ENCODE measurements at regions not wholly inside any gene's neighbourhood (a gene's known extent, or its start where the extent isn't known, plus 50 kb on each side); places are given as distances from the start of the nearest gene placed in this dataset.
"Not testable (repeated sequence)": the region's sequence is repeated elsewhere in the genome, so short reads cannot be mapped to it uniquely, and the experiment has no call there.

DNA sequence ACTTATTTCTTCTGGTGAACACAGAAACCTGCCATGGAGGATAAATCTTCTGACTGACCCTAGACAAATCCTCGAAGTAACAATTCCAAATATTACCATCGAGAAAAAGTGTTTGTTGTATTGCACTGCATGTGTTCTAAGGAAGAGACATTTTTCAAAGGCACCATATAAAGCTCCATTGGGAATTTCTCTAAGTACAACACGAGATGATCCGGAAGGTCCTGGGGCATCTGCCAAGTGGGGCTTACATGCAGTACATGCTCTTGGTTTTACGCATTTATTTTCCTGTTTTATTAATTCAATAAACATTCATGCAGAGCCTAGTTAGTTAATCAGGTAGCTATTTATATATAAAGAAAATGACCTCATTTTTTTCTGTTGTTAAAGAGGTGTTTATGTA lies 692.0 kb upstream of the IGFBP3 start:
- DNase-seq (ENCODE audit: low read depth in 4 of 4, low spot score in 3 of 4): no peak

- DNase-seq (ENCODE audit: low read depth in 4 of 4, low spot score in 3 of 4): no peak
Measured at GRCh38 chr7:46611508-46611907, 690.4 kb upstream of the IGFBP3 start.

DNA sequence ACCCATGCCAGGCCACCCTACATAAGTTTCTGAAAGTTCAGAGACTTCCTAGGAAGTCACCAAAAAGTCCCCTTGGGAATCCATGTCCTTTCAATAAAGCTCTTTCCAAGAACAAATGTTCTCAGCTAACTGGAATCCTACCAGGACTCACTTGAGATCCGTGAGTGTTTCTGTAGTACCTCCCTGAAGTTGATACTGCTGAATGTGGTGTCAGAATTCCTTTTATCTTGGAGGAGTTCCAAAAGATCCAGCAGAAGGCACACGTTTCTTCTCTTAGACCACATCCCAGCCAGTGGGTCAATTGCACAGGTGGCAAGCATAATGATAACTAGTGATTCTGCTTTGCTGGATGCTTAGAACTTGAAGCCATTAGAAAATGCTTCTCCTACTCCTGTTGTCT lies 689.7 kb upstream of the IGFBP3 start:
- DNase-seq (ENCODE audit: low read depth in 4 of 4, low spot score in 3 of 4): no peak

GRCh38 chr7:46607176-46607575 lies 686.1 kb upstream of the IGFBP3 start:
- DNase-seq (ENCODE audit: low read depth in 4 of 4, low spot score in 3 of 4): no peak

DNA sequence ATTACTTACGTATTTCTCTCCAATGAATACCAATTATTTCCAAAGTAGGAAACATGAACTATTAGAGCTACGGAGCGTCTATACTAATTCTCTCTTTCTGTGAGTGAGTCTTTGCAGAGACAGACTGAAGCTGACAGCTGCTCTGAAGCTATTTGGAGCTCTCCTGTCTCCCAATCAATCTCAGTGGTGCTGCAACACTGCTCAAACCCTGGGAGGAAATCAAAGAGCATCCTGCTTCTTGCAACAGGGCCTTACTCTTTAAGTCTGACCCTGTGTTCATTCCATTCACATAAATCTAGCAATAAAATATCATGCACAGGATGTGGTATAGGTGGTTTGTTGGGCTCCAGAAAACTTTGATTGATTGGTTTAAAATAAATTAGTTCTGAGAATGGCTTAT lies 685.7 kb upstream of the IGFBP3 start:
- no peak for DNase-seq (ENCODE audit: low read depth in 4 of 4, low spot score in 3 of 4)

- no peak for DNase-seq (ENCODE audit: low read depth in 4 of 4, low spot score in 3 of 4)
Measured at GRCh38 chr7:46604241-46604661, 683.2 kb upstream of the IGFBP3 start.

- no peak for DNase-seq (ENCODE audit: low read depth in 4 of 4, low spot score in 3 of 4)
Measured at GRCh38 chr7:46603780-46604179, 682.7 kb upstream of the IGFBP3 start.

DNA sequence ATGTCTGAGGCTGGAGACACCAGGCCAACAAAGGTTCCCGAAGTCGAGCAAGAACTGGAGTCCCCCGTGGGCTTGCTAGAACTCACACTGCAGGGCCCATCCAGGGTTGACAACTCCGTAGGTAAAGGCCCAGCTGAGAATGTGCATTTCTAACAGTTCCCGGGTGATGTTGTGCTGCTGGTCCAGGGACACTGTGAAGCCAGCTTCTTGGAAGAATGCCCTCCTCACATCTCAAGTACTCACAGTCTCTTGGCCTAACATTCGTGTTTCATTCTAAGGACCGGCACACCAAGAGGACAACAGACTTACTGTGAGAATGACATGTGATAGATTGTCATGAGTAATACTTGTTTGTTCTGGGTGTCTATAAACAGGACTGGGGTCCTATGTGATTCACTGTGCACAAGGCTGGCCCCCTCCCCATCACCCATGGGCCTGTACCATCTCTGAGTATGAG lies 682.3 kb upstream of the IGFBP3 start:
- DNase-seq (ENCODE audit: low read depth in 4 of 4, low spot score in 3 of 4): no peak

- DNase-seq (ENCODE audit: low read depth in 4 of 4, low spot score in 3 of 4): no peak
Measured at GRCh38 chr7:46600340-46600739, 679.3 kb upstream of the IGFBP3 start.

DNA sequence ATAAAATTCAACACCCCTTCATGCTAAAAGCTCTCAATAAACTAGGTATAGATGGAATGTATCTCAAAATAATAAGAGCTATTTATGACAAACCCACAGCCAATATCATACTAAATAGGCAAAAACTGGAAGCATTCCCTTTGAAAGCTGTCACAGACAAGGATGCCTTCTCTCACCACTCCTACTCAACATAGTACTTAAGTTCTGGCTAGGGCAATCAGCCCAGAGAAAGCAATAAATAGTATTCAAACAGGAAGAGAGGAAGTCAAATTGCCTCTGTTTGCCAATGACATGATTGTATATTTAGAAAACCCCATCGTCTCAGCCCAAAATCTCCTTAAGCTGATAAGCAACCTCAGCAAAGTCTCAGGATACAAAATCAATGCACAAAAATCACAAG lies 673.8 kb upstream of the IGFBP3 start:
- DNase-seq (ENCODE audit: low read depth in 4 of 4, low spot score in 3 of 4): not testable (repeated sequence)

DNA sequence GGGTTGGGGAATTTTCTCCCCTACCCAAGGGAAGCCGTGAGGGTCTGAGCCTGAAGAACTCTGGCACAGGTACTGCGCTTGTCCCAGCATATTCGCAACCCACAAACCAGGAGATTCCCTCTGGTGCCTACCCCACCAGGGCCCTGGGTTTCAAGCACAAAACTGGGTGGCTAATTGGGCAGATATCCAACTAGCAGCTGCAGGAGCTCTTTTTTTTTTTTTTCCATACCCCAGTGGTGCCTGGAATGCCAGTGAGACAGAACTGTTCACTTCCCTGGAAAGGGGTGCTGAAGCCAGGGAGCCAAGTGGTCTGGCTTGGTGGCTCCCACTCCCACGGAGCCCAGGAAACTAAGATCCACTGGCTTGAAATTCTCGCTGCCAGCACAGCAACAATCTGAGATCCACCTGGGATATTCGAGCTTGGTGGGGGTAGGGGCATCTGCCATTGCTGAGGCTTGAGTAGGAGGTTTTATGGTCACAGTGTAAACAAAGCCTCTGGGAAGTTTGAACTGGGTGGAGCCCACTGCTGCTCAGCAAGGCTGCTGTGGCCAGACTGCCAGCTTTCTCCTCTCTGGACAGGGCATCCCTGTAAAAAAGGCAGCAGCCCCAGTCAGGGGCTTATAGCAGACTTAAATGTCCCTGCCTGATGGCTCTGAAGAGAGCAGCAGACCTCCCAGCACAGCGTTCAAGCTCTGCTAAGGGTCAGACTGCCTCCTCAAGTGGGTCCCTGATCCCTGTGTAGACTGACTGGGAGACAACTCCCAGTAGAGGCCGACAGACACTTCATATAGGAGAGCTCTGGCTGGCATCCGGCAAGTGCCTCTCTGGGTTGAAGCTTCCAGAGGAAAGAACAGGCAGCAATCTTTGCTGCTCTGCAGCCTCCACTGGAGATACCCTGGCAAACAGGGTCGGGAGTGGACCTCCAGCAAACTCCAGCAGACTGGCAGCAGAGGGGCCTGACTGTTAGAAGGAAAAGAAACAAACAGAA lies 670.1 kb upstream of the IGFBP3 start:
- DNase-seq (ENCODE audit: low read depth in 4 of 4, low spot score in 3 of 4): not testable (repeated sequence)

DNA sequence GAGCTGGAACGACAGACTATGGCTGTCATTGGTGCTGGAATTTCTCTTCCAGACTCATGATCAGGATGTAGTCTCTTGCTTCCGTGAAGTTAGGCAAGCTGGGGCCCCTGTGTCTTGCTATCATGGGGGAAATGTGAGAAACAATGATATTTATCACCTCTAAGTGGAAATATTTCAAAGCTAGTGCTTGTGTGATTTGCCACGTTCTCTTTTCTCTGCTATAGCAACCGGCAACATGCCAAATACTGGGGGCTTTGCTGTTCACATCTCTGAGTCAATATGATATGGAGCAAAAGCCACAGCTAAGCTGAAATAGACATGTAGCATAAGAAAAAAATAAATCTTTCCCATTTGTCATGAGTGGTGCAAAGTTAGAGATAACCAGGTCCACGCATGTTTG lies 668.2 kb upstream of the IGFBP3 start:
- DNase-seq (ENCODE audit: low read depth in 4 of 4, low spot score in 3 of 4): no peak

GRCh38 chr7:46586406-46586805 lies 665.3 kb upstream of the IGFBP3 start:
- no peak for DNase-seq (ENCODE audit: low read depth in 4 of 4, low spot score in 3 of 4)

DNA sequence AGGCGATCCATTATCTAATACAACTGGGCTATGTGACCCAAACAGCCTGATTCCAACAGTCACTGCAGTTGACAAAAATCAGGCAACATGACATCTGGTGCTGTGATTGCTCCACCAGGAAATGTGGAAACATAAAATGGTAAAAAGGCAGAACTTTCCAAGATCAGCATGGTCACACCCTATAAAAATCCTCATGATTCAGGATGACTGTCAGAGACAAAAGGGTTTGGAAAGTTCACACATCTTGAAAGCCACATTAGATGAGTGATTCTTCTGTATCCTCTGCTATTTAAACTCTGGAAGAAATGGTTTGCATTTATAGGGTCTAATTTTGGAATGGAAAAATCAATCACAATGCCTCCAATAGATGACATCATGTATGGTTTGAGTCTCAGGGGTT lies 662.6 kb upstream of the IGFBP3 start:
- no peak for DNase-seq (ENCODE audit: low read depth in 4 of 4, low spot score in 3 of 4)

GRCh38 chr7:46581268-46581667 lies 660.2 kb upstream of the IGFBP3 start:
- no peak for DNase-seq (ENCODE audit: low read depth in 4 of 4, low spot score in 3 of 4)

DNA sequence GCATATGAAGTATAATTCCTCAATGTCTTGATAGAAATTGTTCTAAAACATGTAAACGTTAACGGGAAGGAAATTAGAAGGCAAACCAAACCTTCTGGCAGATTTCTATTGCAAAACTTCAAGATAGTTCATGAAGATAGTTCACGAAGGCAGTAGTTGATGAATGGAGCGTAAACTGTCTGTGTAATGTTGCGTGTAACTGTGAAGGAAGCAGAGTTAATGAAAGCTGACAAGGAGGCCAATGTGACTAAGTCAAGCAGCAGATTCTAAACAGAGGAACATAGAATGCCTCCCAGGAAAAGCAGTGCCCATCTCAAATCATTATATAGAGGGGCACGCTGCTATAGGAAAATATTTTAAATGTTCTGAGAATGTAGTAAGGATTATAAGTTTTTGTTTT lies 659.7 kb upstream of the IGFBP3 start:
- DNase-seq (ENCODE audit: low read depth in 4 of 4, low spot score in 3 of 4): no peak

- DNase-seq (ENCODE audit: low read depth in 4 of 4, low spot score in 3 of 4): no peak
Measured at GRCh38 chr7:46577394-46577793, 656.3 kb upstream of the IGFBP3 start.

- DNase-seq (ENCODE audit: low read depth in 4 of 4, low spot score in 3 of 4): no peak
Measured at GRCh38 chr7:46576950-46577349, 655.9 kb upstream of the IGFBP3 start.

GRCh38 chr7:46572691-46573090 lies 651.6 kb upstream of the IGFBP3 start:
- DNase-seq (ENCODE audit: low read depth in 4 of 4, low spot score in 3 of 4): no peak

DNA sequence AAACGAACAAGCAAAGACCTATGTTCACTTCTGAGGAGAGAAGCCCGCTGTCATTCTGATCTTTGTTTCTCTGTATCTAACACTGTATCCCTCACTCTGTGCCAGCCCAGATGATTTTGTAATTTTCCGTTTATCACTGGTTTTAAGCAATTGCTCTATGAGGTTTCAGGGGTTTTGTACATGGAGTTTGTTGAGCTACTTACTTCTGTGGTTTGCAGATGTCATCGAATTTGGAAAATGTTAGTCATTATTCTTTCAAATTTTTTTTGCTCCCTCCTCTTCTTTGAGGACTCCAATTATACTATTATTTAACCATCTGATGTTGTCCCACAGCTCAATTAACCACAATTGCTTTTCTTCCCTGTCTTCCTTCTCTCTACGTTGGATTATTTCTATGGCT lies 650.9 kb upstream of the IGFBP3 start:
- DNase-seq (ENCODE audit: low read depth in 4 of 4, low spot score in 3 of 4): no peak

- peak in 2 of 4 donors; percentile 18 to 42 for DNase-seq (ENCODE audit: low read depth in 4 of 4, low spot score in 3 of 4)
Measured at GRCh38 chr7:46569133-46569465, 648.0 kb upstream of the IGFBP3 start.

DNA sequence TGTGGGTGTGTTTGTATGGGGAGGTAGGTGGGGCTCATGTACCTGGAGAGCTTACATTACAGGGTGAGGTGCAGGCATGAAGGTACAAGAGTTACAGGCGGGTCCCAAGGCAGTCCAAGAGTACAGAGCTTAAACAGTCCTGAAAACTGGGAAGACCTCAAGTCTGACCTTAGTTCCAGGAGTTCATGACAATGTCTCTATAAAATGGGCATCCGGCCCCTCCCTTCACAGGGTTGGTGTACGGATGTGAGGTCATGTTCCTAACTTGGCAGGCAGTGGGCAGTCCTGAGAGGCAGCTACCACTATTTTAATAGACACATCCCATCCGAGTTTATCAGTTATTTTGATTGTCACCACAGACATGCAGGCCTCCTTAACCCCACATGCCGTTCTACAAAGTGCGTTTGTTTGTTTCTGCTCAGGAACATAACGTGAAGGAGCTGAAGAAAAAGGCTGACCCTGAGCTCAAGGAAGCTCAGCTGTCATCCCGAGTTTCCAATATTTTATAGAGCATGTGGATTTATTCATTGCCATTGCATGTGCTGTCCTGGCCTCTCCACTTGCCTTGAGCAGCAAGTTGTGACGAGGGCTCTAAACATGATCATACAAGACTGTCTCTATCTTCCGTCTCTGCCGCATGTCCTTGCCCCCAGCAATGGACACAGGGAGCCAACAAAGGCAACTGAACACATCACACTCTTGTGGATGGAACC lies 647.5 kb upstream of the IGFBP3 start:
- no peak for DNase-seq (ENCODE audit: low read depth in 4 of 4, low spot score in 3 of 4)

Measured in right renal pelvis (tissue), 4 donors.